Stimulated activated naive CD8-positive, alpha-beta T cell treated with anti-CD3 and anti-CD28 coated beads, Interleukin-15, Interleukin-2, amounts not matched to agents 100 ng/mL and 50 ng/mL, for 24 hours (primary cell): ENCODE measurements at regions not wholly inside any gene's neighbourhood (a gene's known extent, or its start where the extent isn't known, plus 50 kb on each side); places are given as distances from the start of the nearest gene placed in this dataset.

Source experiments
- H3K27ac Mint-ChIP-seq: one replicate; pipeline ENCODE4 v1.8.0; 2021; ENCODE audit warnings: mild to moderate bottlenecking, mixed read lengths
- H3K27me3 Mint-ChIP-seq: one replicate; pipeline ENCODE4 v1.8.0; 2021; ENCODE audit warnings: mixed read lengths
- H3K36me3 Mint-ChIP-seq: one replicate; pipeline ENCODE4 v1.8.0; 2021; ENCODE audit warnings: low read depth, mixed read lengths
- H3K4me1 Mint-ChIP-seq: one replicate; pipeline ENCODE4 v1.8.0; 2021; ENCODE audit warnings: low read depth, mixed read lengths
- H3K4me3 Mint-ChIP-seq: one replicate; pipeline ENCODE4 v1.8.0; 2021; ENCODE audit warnings: mild to moderate bottlenecking, mixed read lengths
- H3K9me3 Mint-ChIP-seq: one replicate; pipeline ENCODE4 v1.8.0; 2021; ENCODE audit warnings: mixed read lengths

DNA sequence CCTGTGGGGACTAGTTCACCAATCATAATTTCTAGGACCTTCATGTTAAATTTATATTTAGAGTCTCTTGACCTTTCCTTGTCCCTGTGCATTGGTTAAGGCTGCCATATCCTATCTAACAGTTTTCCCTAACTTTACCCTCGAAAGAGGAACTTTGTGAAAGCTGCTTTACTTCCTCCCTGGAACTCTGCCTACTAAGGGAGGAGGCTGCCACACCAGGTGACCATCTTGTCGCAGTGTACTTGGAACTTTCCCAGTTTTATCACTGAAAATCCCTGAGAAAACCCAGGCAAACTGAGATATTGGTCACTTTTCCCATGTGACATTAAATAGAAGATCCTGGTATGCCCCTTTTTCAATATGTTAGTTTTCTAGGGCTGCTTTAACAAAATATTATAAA lies 317.6 kb upstream of the TSHZ2 start:
- Mint-ChIP-seq H3K27me3 (no peaks in the 10 kb centered on the region), H3K9me3 (no peaks in the 10 kb centered on the region), H3K27ac (no peak overlapping the region), H3K4me1 (no peaks in the 10 kb centered on the region), H3K4me3 (no peak overlapping the region), H3K36me3 (no peaks in the 10 kb centered on the region)

GRCh38 chr20:52652271-52652670 lies 319.9 kb upstream of the TSHZ2 start:
- Mint-ChIP-seq H3K4me3 (no peak overlapping the region), H3K4me1 (no peaks in the 10 kb centered on the region), H3K9me3 (no peaks in the 10 kb centered on the region), H3K27me3 (no peaks in the 10 kb centered on the region), H3K36me3 (no peaks in the 10 kb centered on the region), H3K27ac (no peak overlapping the region)

DNA sequence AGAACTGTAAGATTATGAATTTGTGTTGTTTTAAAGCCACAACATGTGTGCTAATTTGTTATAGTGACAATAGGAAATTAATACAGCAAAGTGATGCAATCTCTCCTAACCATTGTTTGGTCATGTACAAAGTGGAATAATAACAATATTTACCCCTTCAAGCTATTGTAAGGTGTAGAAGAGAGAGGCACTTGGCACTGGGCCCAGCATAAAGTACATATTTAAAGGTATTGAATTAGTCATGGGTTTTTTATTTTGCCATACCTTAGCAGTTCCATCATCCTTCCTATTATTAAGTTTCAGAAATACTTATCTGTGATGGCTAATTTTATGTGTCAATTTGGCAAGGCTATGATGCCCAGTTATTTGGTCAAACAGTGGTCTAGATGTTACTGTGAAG lies 322.4 kb upstream of the TSHZ2 start:
- no peaks in the 10 kb centered on the region for H3K27me3 Mint-ChIP-seq
- no peak overlapping the region for H3K4me3 Mint-ChIP-seq
- H3K36me3 Mint-ChIP-seq: no peaks in the 10 kb centered on the region
- no peaks in the 10 kb centered on the region for H3K9me3 Mint-ChIP-seq
- H3K4me1 Mint-ChIP-seq: no peaks in the 10 kb centered on the region
- H3K27ac Mint-ChIP-seq: no peak overlapping the region

DNA sequence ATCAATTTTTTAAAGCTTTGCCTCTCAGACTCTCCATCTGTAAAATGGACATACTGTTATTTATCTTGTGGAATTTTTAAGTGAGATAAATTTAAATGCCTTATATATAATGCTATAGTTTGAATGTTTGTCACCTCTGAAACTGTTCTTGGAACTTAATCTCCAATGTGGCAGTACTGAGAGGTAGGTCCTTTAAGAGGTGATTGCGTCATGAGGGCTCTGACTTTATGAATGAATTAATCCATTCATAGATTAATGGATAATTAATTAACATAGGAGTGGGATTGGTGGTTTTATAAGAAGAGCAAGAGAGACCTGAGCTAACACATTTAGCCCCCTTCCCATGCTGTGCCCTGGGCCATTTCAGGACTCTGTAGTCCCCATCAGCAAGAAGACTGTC lies 326.3 kb upstream of the TSHZ2 start:
- H3K36me3 Mint-ChIP-seq: no peaks in the 10 kb centered on the region
- no peak overlapping the region for H3K4me3 Mint-ChIP-seq
- H3K9me3 Mint-ChIP-seq: peaks cover 3% of the 10 kb centered on the region
- H3K27me3 Mint-ChIP-seq: no peaks in the 10 kb centered on the region
- no peaks in the 10 kb centered on the region for H3K4me1 Mint-ChIP-seq
- H3K27ac Mint-ChIP-seq: no peak overlapping the region

DNA sequence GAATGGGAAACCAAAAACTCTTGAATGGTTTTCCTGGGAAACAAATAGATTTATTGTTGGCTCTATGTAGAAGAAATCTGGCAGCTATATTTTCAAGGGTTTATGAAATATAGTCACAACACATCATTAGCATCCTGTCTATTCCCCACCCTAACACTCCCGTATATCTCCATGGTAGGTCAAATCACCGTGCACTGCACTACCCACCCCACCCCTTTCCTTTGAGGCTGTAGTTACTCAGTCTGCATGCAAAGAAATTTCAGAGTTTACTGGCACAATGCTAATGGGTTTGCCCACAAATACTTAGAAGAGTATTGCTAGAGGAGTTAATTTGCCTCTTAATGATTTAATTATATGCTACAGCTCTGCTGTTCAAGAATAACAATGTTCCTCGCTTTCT lies 329.1 kb upstream of the TSHZ2 start:
- Mint-ChIP-seq H3K27ac (no peak overlapping the region), H3K27me3 (no peaks in the 10 kb centered on the region), H3K4me3 (no peak overlapping the region), H3K9me3 (peaks cover 3% of the 10 kb centered on the region), H3K36me3 (no peaks in the 10 kb centered on the region), H3K4me1 (no peaks in the 10 kb centered on the region)

- Mint-ChIP-seq H3K27me3 (no peaks in the 10 kb centered on the region), H3K36me3 (no peaks in the 10 kb centered on the region), H3K9me3 (peaks cover 8% of the 10 kb centered on the region), H3K4me3 (no peak overlapping the region), H3K4me1 (no peaks in the 10 kb centered on the region), H3K27ac (no peak overlapping the region)
Observed at GRCh38 chr20:52637201-52637600, 335.0 kb upstream of the TSHZ2 start.

DNA sequence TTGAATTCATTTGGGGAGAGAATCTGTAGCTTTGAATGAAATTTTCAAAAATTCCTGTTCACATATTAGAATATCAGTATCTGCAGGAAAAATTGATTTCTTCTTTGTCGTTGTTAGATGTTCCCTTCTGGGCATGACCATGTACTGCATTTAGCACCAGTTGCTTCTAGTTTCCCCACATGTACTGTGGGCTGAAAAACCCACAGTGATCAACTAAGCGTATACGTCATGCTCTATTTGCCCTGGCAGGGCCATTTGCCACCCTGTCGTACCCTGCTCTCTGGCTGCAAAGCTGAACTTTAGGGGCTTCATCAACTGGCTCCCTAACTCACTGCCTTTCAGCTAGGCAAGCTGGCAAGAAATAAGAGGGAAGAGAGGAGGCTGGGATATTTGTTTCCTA lies 340.7 kb upstream of the TSHZ2 start:
- no peak overlapping the region for H3K4me3 Mint-ChIP-seq
- H3K9me3 Mint-ChIP-seq: peaks cover 10% of the 10 kb centered on the region
- no peak overlapping the region for H3K27ac Mint-ChIP-seq
- no peaks in the 10 kb centered on the region for H3K27me3 Mint-ChIP-seq
- no peaks in the 10 kb centered on the region for H3K36me3 Mint-ChIP-seq
- H3K4me1 Mint-ChIP-seq: no peaks in the 10 kb centered on the region

GRCh38 chr20:52630138-52630537 lies 342.0 kb upstream of the TSHZ2 start:
- no peak overlapping the region for H3K4me3 Mint-ChIP-seq
- H3K27me3 Mint-ChIP-seq: no peaks in the 10 kb centered on the region
- no peak overlapping the region for H3K27ac Mint-ChIP-seq
- peaks cover 10% of the 10 kb centered on the region for H3K9me3 Mint-ChIP-seq
- H3K4me1 Mint-ChIP-seq: no peaks in the 10 kb centered on the region
- H3K36me3 Mint-ChIP-seq: no peaks in the 10 kb centered on the region

DNA sequence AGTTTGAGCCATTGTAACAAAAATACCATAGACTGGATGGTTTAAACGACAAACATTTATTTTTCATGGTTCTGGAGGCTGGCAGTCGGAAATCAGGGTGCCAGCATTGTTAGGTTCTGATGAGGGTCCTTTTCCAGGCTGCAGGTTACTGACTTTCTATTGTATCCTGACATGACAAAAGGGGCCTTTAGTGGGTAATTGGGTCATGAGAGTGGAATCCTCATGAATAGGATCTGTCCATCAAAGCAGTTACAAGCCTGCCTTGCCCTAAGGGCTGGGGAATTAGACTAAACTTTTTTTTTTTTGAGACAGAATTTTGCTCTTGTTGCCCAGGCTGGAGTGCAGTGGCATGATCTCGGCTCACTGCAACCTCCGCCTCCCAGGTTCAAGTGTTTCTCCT lies 347.9 kb upstream of the TSHZ2 start:
- Mint-ChIP-seq H3K36me3 (no peaks in the 10 kb centered on the region), H3K27ac (no peak overlapping the region), H3K4me1 (peaks cover 3% of the 10 kb centered on the region), H3K9me3 (no peaks in the 10 kb centered on the region), H3K27me3 (no peaks in the 10 kb centered on the region), H3K4me3 (no peak overlapping the region)

- Mint-ChIP-seq H3K4me3 (no peak overlapping the region), H3K27ac (no peak overlapping the region), H3K36me3 (no peaks in the 10 kb centered on the region), H3K27me3 (no peaks in the 10 kb centered on the region), H3K9me3 (no peaks in the 10 kb centered on the region), H3K4me1 (peaks cover 3% of the 10 kb centered on the region)
Observed at GRCh38 chr20:52622081-52622480, 350.1 kb upstream of the TSHZ2 start.

GRCh38 chr20:52621401-52621800 lies 350.8 kb upstream of the TSHZ2 start:
- Mint-ChIP-seq H3K27ac (no peak overlapping the region), H3K4me1 (peaks cover 3% of the 10 kb centered on the region), H3K9me3 (no peaks in the 10 kb centered on the region), H3K36me3 (no peaks in the 10 kb centered on the region), H3K27me3 (peaks cover 4% of the 10 kb centered on the region), H3K4me3 (no peak overlapping the region)

- Mint-ChIP-seq H3K27ac (no peak overlapping the region), H3K36me3 (no peaks in the 10 kb centered on the region)
Observed at GRCh38 chr20:52619671-52620070, 352.5 kb upstream of the TSHZ2 start.

DNA sequence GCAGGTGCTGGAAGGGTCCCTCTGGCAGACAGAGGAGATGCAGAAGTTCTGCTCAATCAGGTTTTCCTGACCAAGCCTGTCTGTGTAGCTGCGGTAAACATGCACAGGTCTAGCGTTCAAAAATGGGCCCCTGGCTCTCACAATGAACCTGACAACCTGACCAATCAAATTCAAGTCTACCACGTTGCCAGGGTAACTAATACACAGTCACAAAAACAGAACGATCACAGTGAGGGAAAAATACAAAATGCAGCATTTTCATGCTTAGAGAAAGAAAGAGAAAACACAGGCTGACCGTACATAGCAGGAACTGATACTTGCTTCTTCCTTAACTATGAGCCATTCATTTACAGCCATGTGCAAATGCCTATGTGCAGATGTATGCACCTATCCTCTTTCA lies 353.1 kb upstream of the TSHZ2 start:
- Mint-ChIP-seq H3K4me1 (peaks cover 6% of the 10 kb centered on the region), H3K4me3 (no peak overlapping the region), H3K36me3 (no peaks in the 10 kb centered on the region), H3K9me3 (no peaks in the 10 kb centered on the region), H3K27me3 (peaks cover 4% of the 10 kb centered on the region), H3K27ac (no peak overlapping the region)

More at GRCh38 chr20:52619671-52620070, 352.5 kb upstream of the TSHZ2 start:
- peaks cover 5% of the 10 kb centered on the region for H3K4me1 Mint-ChIP-seq
- H3K9me3 Mint-ChIP-seq: no peaks in the 10 kb centered on the region
- H3K27me3 Mint-ChIP-seq: peaks cover 4% of the 10 kb centered on the region
- H3K4me3 Mint-ChIP-seq: no peak overlapping the region

- Mint-ChIP-seq H3K27me3 (peaks cover 4% of the 10 kb centered on the region), H3K4me3 (no peak overlapping the region), H3K4me1 (peaks cover 6% of the 10 kb centered on the region), H3K36me3 (no peaks in the 10 kb centered on the region), H3K9me3 (no peaks in the 10 kb centered on the region), H3K27ac (no peak overlapping the region)
Observed at GRCh38 chr20:52616629-52617028, 355.5 kb upstream of the TSHZ2 start.

DNA sequence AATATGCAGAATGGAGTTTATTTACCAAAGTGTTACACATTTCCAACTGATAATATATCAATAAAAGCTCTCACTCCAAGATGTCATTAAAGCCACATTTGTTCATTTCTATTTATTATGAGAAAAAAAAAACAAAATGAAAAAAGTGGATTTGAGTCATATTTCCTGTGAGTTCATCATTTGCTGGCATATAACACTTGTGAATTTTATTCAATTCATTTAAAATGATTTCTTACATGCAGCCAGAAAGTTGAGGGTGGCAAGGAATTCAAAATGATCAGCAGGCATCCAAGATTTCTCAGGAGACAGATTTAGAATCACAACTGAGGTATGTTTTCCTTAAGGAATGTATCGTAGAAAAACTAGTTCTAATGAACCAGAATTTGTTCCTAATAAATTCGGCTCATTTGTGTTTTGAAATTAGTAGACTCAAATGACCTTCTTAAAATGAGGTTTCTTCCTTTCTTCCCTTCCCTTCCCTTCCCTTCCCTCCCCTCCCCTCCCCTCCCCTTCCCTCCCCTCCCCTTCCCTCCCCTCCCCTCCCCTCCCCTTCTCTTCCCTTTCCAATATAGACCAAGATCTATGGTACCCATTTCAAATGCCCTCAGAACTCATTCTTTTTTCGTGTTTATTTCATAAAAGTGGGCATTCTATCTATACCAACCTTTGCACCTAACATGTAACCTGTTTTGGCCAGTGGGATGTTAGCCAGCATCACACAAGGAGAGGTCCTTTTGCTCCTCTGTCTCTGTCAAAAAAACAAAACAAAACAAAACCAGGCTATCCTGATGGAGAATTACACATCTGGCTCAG lies 357.9 kb upstream of the TSHZ2 start:
- H3K9me3 Mint-ChIP-seq: peaks cover 4% of the 10 kb centered on the region
- H3K4me3 Mint-ChIP-seq: no peak overlapping the region
- H3K36me3 Mint-ChIP-seq: no peaks in the 10 kb centered on the region
- no peak overlapping the region for H3K27ac Mint-ChIP-seq
- H3K4me1 Mint-ChIP-seq: peaks cover 3% of the 10 kb centered on the region
- H3K27me3 Mint-ChIP-seq: peaks cover 4% of the 10 kb centered on the region

GRCh38 chr20:52612046-52612632 lies 360.0 kb upstream of the TSHZ2 start:
- H3K27ac Mint-ChIP-seq: no peak overlapping the region
- peaks cover 6% of the 10 kb centered on the region for H3K9me3 Mint-ChIP-seq
- H3K4me1 Mint-ChIP-seq: peaks cover 3% of the 10 kb centered on the region
- peaks cover 4% of the 10 kb centered on the region for H3K27me3 Mint-ChIP-seq
- no peaks in the 10 kb centered on the region for H3K36me3 Mint-ChIP-seq
- H3K4me3 Mint-ChIP-seq: no peak overlapping the region
